ENCODE measurements at regions not wholly inside any gene's neighbourhood (a gene's known extent, or its start where the extent isn't known, plus 50 kb on each side); places are given as distances from the start of the nearest gene placed in this dataset.

DNA sequence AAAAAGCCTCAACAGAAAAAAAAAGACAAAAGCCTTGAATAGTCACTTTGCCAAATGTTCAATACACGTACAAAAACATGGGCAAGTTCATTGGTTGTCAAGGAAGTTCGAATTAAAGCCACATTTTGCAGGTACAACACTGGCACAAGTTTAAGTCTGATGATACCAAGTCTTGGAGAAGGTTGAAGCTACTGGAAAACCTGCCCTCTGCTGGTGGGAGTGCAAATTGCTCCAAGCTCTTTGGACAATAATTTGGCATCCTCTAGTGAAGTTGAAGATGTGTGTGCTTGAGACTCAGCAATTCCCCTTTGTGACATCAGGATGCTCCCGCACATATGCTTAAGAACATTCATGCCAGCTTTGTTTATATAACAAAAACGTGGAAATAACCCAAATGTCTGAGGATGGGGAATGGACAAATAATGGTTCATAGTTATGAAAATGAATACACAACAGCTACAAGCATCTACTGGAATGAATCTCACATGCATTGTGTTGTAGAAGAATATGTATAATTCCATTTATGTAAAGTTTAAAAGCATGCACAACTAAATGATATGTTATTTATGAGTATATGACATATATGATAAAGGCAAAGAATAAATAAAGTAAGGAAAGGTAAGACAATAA, 120.0 kb upstream of the PLPP4 start:
- CTCF ChIA-PET, result interaction anchor here (0.7 to 1.3 kb wide), 4 partner anchors 9 to 586 kb away, joined by 3 to 5 read pairs (median 4); no protein-coding TSS in a partner anchor
- H3K4me1 ChIP-seq (ENCODE audit: insufficient read depth, low read length), result no peaks in the 10 kb centered on the region
- H3K9me3 Mint-ChIP-seq, result no peaks in the 10 kb centered on the region
- H3K27me3 Mint-ChIP-seq, result peaks cover 2 to 21% of the 10 kb centered on the region in 2 donors
- H3K9me3 ChIP-seq (ENCODE audit: low read length), result no peaks in the 10 kb centered on the region
- DNase-seq, result peak in 4 of 5 donors; percentile 11 to 49 (median 17)
- POLR2A ChIA-PET, result no interaction called here
- no peak overlapping the region for H3K4me3 Mint-ChIP-seq
- H3K27me3 ChIP-seq (ENCODE audit: insufficient read depth, low read length, poor library complexity, severe bottlenecking), result no peaks in the 10 kb centered on the region
- no peak overlapping the region for H3K27ac ChIP-seq (ENCODE audit: low read depth, low read length)
- no peak overlapping the region for H3K4me3 ChIP-seq (ENCODE audit: low read length)
- no peak overlapping the region for H3K27ac Mint-ChIP-seq
- H3K36me3 ChIP-seq (ENCODE audit: insufficient read depth, low read length), result no peaks in the 10 kb centered on the region
- no peaks in the 10 kb centered on the region for H3K4me1 Mint-ChIP-seq
- no peaks in the 10 kb centered on the region for H3K36me3 Mint-ChIP-seq

DNA sequence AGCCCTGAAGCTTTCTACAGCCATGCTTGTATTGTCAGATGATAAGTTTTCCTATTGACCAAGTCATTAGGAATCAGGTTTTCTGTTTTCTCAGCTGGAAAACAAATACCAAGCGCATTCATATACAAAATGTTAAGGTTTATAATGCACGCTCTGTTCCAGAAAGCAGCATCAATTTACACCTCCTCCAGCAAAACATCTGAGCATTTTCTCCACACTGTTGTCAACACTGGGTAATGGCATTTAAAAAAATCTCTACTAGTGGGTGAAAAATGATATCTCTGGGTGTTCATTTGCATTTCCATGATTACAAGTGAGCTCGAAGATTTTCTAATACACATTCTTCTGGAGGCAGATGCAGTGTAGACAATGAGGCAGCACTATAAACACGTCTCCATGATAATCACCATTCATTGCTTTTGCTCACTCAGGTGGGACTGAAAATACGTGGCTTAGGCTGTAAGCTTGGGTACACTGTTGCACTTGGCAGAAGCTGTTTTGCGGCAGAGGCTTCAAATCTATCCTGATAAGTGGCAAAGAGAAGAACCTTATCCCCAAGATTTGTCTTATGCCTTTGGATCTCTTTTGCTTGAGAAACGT, 114.8 kb upstream of the PLPP4 start:
- Mint-ChIP-seq H3K4me3 (no peak overlapping the region), H3K27ac (no peak overlapping the region), H3K9me3 (no peaks in the 10 kb centered on the region), H3K36me3 (no peaks in the 10 kb centered on the region), H3K4me1 (no peaks in the 10 kb centered on the region), H3K27me3 (peaks cover 2 to 25% of the 10 kb centered on the region in 2 donors)
- Histone ChIP-seq H3K36me3 (ENCODE audit: insufficient read depth, low read length) (no peaks in the 10 kb centered on the region), H3K27ac (ENCODE audit: low read depth, low read length) (no peak overlapping the region), H3K4me1 (ENCODE audit: insufficient read depth, low read length) (no peaks in the 10 kb centered on the region), H3K27me3 (ENCODE audit: insufficient read depth, low read length, poor library complexity, severe bottlenecking) (no peaks in the 10 kb centered on the region), H3K4me3 (ENCODE audit: low read length) (no peak overlapping the region), H3K9me3 (ENCODE audit: low read length) (no peaks in the 10 kb centered on the region)
- no peak for DNase-seq
- POLR2A ChIA-PET, result no interaction called here
- CTCF ChIA-PET, result no interaction called here

DNA sequence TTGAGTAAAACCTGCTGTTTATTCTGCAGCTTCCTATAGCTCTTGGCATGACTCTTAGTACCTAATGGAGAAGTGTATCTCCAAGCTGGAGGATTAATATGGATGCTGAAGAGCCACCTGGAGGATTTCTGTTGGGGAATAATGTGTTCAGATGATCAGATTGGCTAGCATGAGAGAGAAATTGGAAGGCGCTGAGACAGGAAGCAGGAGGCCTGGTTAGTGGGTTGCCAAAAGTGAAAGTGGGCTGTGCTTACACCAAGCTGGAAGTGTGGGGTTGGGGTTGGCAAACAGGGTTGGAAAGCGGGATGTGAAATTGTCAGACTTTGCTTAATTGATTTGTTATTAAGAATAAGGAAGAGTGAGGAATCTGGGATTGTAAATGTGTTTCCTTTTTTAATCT, 111.8 kb upstream of the PLPP4 start:
- peaks cover 5% of the 10 kb centered on the region for H3K27me3 ChIP-seq (ENCODE audit: insufficient read depth, low read length, poor library complexity, severe bottlenecking)
- ChIA-PET CTCF (no interaction called here), POLR2A (no interaction called here)
- H3K9me3 ChIP-seq (ENCODE audit: low read length), result no peaks in the 10 kb centered on the region
- H3K36me3 Mint-ChIP-seq, result no peaks in the 10 kb centered on the region
- H3K27ac ChIP-seq (ENCODE audit: low read depth, low read length), result no peak overlapping the region
- H3K27me3 Mint-ChIP-seq, result peaks cover 0 to 16% of the 10 kb centered on the region in 2 donors
- no peak for DNase-seq
- no peaks in the 10 kb centered on the region for H3K4me1 Mint-ChIP-seq
- no peaks in the 10 kb centered on the region for H3K4me1 ChIP-seq (ENCODE audit: insufficient read depth, low read length)
- H3K4me3 Mint-ChIP-seq, result no peak overlapping the region
- no peak overlapping the region for H3K4me3 ChIP-seq (ENCODE audit: low read length)
- H3K9me3 Mint-ChIP-seq, result no peaks in the 10 kb centered on the region
- H3K36me3 ChIP-seq (ENCODE audit: insufficient read depth, low read length), result no peaks in the 10 kb centered on the region
- H3K27ac Mint-ChIP-seq, result no peak overlapping the region

DNA sequence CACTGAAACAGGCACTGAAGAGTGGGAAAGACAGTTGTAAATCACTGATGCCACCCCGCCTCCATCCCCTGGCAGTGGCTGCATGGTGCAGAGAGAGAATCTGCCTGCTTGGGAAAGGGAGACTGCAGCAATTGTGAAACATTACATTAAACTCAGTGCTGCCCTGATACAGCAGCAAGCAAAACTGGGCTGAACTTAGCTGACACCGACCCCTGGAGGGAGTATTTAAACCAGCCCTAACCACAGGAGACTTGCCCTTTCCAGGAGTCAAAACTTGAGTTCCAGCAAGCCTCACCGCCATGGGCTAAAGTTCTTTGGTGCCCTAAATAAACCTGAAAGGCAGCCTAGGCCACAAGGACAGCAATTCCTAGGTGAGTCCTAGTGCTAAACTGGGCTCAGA, 109.4 kb upstream of the PLPP4 start:
- Mint-ChIP-seq H3K27me3 (peaks cover 0 to 7% of the 10 kb centered on the region in 2 donors), H3K36me3 (no peaks in the 10 kb centered on the region), H3K4me1 (no peaks in the 10 kb centered on the region), H3K9me3 (peaks cover 0 to 3% (median 0%) of the 10 kb centered on the region in 5 donors), H3K27ac (no peak overlapping the region), H3K4me3 (no peak overlapping the region)
- H3K4me1 ChIP-seq (ENCODE audit: insufficient read depth, low read length), result no peaks in the 10 kb centered on the region
- no peak for DNase-seq
- no peaks in the 10 kb centered on the region for H3K36me3 ChIP-seq (ENCODE audit: insufficient read depth, low read length)
- H3K4me3 ChIP-seq (ENCODE audit: low read length), result no peak overlapping the region
- no peak overlapping the region for H3K27ac ChIP-seq (ENCODE audit: low read depth, low read length)
- H3K9me3 ChIP-seq (ENCODE audit: low read length), result no peaks in the 10 kb centered on the region
- POLR2A ChIA-PET, result no interaction called here
- CTCF ChIA-PET, result interaction anchor here (1.3 kb wide), 1 partner anchor 10 kb away, joined by 3 read pairs; no protein-coding TSS in a partner anchor
- peaks cover 5% of the 10 kb centered on the region for H3K27me3 ChIP-seq (ENCODE audit: insufficient read depth, low read length, poor library complexity, severe bottlenecking)

DNA sequence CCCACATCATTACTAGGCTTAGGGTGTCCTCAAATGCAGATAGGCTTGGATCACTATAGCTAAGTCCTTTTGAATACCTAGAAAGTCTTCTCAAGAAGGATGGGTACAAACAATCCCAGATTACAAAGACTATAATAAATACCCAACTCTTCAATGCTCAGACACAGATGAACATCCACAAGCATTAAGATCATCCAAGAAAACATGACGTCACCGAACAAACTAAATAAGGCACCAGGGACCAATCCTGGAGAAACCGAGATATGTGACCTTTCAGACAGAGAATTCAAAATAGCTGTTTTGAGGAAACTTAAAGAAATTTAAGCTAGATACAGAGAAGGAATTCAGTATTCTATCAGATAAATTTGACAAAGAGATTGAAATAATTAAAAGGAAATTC, 108.0 kb upstream of the PLPP4 start:
- Mint-ChIP-seq H3K9me3 (peaks cover 0 to 3% (median 0%) of the 10 kb centered on the region in 5 donors), H3K36me3 (no peaks in the 10 kb centered on the region), H3K4me3 (no peak overlapping the region), H3K27ac (no peak overlapping the region), H3K4me1 (no peaks in the 10 kb centered on the region), H3K27me3 (peaks cover 0 to 7% of the 10 kb centered on the region in 2 donors)
- Histone ChIP-seq H3K36me3 (ENCODE audit: insufficient read depth, low read length) (no peaks in the 10 kb centered on the region), H3K27ac (ENCODE audit: low read depth, low read length) (no peak overlapping the region), H3K4me3 (ENCODE audit: low read length) (no peak overlapping the region), H3K27me3 (ENCODE audit: insufficient read depth, low read length, poor library complexity, severe bottlenecking) (peaks cover 5% of the 10 kb centered on the region), H3K9me3 (ENCODE audit: low read length) (no peaks in the 10 kb centered on the region), H3K4me1 (ENCODE audit: insufficient read depth, low read length) (no peaks in the 10 kb centered on the region)
- ChIA-PET POLR2A (no interaction called here), CTCF (no interaction called here)
- no peak for DNase-seq

DNA sequence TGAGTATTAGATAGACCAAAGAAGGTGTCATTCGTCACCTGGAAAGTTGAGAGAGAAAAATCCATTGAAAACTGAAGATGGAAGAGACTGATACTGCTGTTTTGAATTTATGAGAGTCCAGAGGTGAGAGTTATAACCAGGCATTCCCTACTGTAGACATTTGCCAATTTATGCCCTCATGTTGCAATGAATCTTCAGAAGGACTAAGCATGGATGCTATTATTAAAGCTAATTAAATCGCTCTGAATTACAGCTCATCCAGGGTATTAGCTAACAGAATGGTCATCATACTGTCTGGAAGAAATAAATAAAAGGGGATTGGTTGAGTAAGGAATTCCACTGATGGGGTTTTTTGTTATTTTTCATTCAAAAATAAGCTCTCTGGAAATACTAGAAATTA, 101.6 kb upstream of the PLPP4 start:
- Histone ChIP-seq H3K27me3 (ENCODE audit: insufficient read depth, low read length, poor library complexity, severe bottlenecking) (no peaks in the 10 kb centered on the region), H3K4me1 (ENCODE audit: insufficient read depth, low read length) (no peaks in the 10 kb centered on the region), H3K4me3 (ENCODE audit: low read length) (no peak overlapping the region), H3K36me3 (ENCODE audit: insufficient read depth, low read length) (no peaks in the 10 kb centered on the region), H3K9me3 (ENCODE audit: low read length) (no peaks in the 10 kb centered on the region), H3K27ac (ENCODE audit: low read depth, low read length) (no peak overlapping the region)
- ChIA-PET CTCF (no interaction called here), POLR2A (no interaction called here)
- Mint-ChIP-seq H3K36me3 (no peaks in the 10 kb centered on the region), H3K27me3 (peaks cover 0 to 3% of the 10 kb centered on the region in 2 donors), H3K9me3 (peaks cover 0 to 3% (median 0%) of the 10 kb centered on the region in 5 donors), H3K4me1 (no peaks in the 10 kb centered on the region), H3K27ac (no peak overlapping the region), H3K4me3 (no peak overlapping the region)
- DNase-seq, result no peak

DNA sequence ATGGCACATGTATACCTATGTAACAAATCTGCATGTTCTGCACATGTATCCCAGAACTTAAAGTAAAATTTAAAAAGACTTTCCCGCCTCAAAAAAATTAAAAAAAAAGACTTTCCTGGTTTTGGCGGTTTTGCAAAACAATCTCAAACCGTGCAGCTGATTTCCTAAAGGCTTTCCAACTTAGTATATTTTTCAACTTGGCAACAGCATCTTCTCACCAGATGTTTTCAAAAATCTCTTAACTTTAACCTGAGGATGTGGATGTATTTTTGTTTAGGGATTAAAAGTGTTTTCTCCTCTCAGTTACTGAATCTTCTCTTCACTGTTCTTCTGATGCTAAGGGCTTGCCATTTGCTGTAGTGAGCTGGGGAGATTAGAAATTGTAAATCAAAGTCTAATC, 96.5 kb upstream of the PLPP4 start:
- H3K9me3 ChIP-seq (ENCODE audit: low read length), result no peaks in the 10 kb centered on the region
- no peak overlapping the region for H3K4me3 ChIP-seq (ENCODE audit: low read length)
- no peak overlapping the region for H3K27ac ChIP-seq (ENCODE audit: low read depth, low read length)
- ChIA-PET CTCF (no interaction called here), POLR2A (no interaction called here)
- DNase-seq, result no peak
- Mint-ChIP-seq H3K27ac (no peak overlapping the region), H3K27me3 (peaks cover 0 to 6% of the 10 kb centered on the region in 2 donors), H3K4me3 (no peak overlapping the region), H3K9me3 (peaks cover 0 to 3% (median 1%) of the 10 kb centered on the region in 5 donors), H3K4me1 (no peaks in the 10 kb centered on the region), H3K36me3 (no peaks in the 10 kb centered on the region)
- no peaks in the 10 kb centered on the region for H3K36me3 ChIP-seq (ENCODE audit: insufficient read depth, low read length)
- no peaks in the 10 kb centered on the region for H3K27me3 ChIP-seq (ENCODE audit: insufficient read depth, low read length, poor library complexity, severe bottlenecking)
- H3K4me1 ChIP-seq (ENCODE audit: insufficient read depth, low read length), result no peaks in the 10 kb centered on the region

DNA sequence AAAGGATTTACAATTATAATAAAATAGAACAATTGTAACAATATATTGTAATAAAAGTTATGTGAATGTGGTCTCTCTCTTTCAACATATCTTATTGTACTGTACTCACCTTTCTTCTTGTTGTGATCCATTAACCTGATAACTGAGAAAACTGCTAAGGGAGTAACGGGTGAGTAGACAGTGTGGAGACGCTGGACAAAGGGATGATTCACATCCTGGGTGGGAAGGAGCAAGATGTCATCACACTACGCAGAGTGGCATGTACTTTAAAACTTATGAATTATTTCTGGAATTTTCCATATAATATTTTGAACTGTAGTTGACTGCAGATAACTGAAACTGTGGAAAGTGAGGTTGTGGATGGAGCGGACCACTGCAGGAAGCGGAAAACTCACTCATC, 91.2 kb upstream of the PLPP4 start:
- DNase-seq, result no peak
- no peak overlapping the region for H3K27ac ChIP-seq (ENCODE audit: low read depth, low read length)
- Mint-ChIP-seq H3K27ac (no peak overlapping the region), H3K36me3 (no peaks in the 10 kb centered on the region), H3K9me3 (peaks cover 0 to 3% (median 1%) of the 10 kb centered on the region in 5 donors), H3K27me3 (peaks cover 0 to 3% of the 10 kb centered on the region in 2 donors), H3K4me1 (no peaks in the 10 kb centered on the region), H3K4me3 (no peak overlapping the region)
- ChIA-PET CTCF (no interaction called here), POLR2A (no interaction called here)
- no peaks in the 10 kb centered on the region for H3K4me1 ChIP-seq (ENCODE audit: insufficient read depth, low read length)
- no peaks in the 10 kb centered on the region for H3K27me3 ChIP-seq (ENCODE audit: insufficient read depth, low read length, poor library complexity, severe bottlenecking)
- no peaks in the 10 kb centered on the region for H3K9me3 ChIP-seq (ENCODE audit: low read length)
- H3K36me3 ChIP-seq (ENCODE audit: insufficient read depth, low read length), result no peaks in the 10 kb centered on the region
- H3K4me3 ChIP-seq (ENCODE audit: low read length), result no peak overlapping the region

All from CD8-positive, alpha-beta memory T cell (primary cell).